Smooth muscle cell (in vitro differentiated cells): ENCODE measurements at regions not wholly inside any gene's neighbourhood (a gene's known extent, or its start where the extent isn't known, plus 50 kb on each side); places are given as distances from the start of the nearest gene placed in this dataset.

Experiments
- DNase-seq: peaks from one replicate; lab custom pipeline; 2025; ENCODE audit not compliant: unreplicated experiment; lab: John Stamatoyannopoulos, UW
- H2AFZ ChIP-seq: fragments of 200-600 bp; sonication (generic); 2 replicates; pipeline ENCODE4 v1.6.0; 2016; ENCODE audit warnings: antibody characterized with exemption, low read depth, mild to moderate bottlenecking
- H3F3A ChIP-seq: fragments of 200-600 bp; sonication (generic); 2 replicates; pipeline ENCODE4 v1.6.0; 2017; ENCODE audit warnings: antibody characterized with exemption, low read depth
- H3K27ac ChIP-seq: fragments of 200-600 bp; sonication (generic); 2 replicates; pipeline ENCODE4 v1.5.1; 2016; ENCODE audit warnings: low read depth, mild to moderate bottlenecking
- H3K27me3 ChIP-seq: fragments of 200-600 bp; sonication (generic); 2 replicates; pipeline ENCODE4 v1.6.1; 2016; ENCODE audit warnings: low read depth, mild to moderate bottlenecking
- H3K36me3 ChIP-seq: fragments of 200-600 bp; sonication (generic); 2 replicates; pipeline ENCODE4 v1.5.1; 2016; ENCODE audit warnings: low read depth
- H3K4me1 ChIP-seq: fragments of 200-600 bp; sonication (generic); 2 replicates; pipeline ENCODE4 v1.5.1; 2016; ENCODE audit warnings: low read depth
- H3K4me2 ChIP-seq: fragments of 200-600 bp; sonication (generic); 2 replicates; pipeline ENCODE4 v1.6.0; 2016; ENCODE audit warnings: mild to moderate bottlenecking
- H3K4me3 ChIP-seq: fragments of 200-600 bp; sonication (generic); 2 replicates; pipeline ENCODE4 v1.5.1; 2016; ENCODE audit warnings: mild to moderate bottlenecking
- H3K79me2 ChIP-seq: fragments of 200-600 bp; sonication (generic); 2 replicates; pipeline ENCODE4 v1.6.0; 2016; ENCODE audit warnings: low read depth, mild to moderate bottlenecking
- H3K9ac ChIP-seq: fragments of 200-600 bp; sonication (generic); 2 replicates; pipeline ENCODE4 v1.6.0; 2016; ENCODE audit warnings: low read depth
- H3K9me3 ChIP-seq: fragments of 200-600 bp; sonication (generic); replicated peaks from 2 replicates; pipeline ENCODE4 v1.5.1; 2016; ENCODE audit warnings: low read depth
- H4K20me1 ChIP-seq: fragments of 200-600 bp; sonication (generic); 2 replicates; pipeline ENCODE4 v1.6.0; 2016; ENCODE audit warnings: low read depth
- CTCF ChIP-seq: fragments of 200-600 bp; sonication (generic); IDR thresholded peaks from 2 replicates; pipeline ENCODE4 v1.5.1; 2017; ENCODE audit warnings: borderline replicate concordance, mild to moderate bottlenecking, antibody characterized with exemption; ENCODE audit not compliant: insufficient read depth, poor library complexity, severe bottlenecking
- WGBS: methylation state at CpG from one replicate; pipeline ENCODE4 v1.1.7; 2016; ENCODE audit warnings: low lambda C conversion rate; 5-methylcytosine and 5-hydroxymethylcytosine counted together

DNA sequence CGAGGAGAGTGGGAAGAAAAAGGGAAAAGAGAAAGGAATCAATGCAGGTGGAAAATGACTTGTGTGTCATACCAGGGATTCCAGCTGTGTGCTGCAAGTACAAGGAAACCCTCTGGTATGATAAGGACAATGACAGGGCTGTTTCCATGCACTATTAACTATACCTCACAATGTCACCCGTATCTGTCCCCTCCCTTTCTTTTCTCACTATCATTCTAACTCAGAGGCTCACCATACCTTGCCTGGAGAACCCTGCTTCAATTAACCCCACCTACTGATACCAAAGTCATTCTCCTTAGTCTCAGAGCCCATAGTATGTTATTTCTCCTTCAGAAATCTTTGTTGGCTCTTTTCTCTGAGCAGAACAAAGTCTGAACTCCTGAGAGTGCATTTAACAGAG, 236.2 kb upstream of the NREP start:
- H3K4me3 ChIP-seq: no peak overlapping the region
- no peaks in the 10 kb centered on the region for H3K36me3 ChIP-seq
- peaks cover 5% of the 10 kb centered on the region for H3F3A ChIP-seq
- DNase-seq: no peak
- no peaks in the 10 kb centered on the region for H4K20me1 ChIP-seq
- no peaks in the 10 kb centered on the region for H3K4me1 ChIP-seq
- H3K9ac ChIP-seq: no peak overlapping the region
- no peaks in the 10 kb centered on the region for H3K9me3 ChIP-seq
- TF ChIP-seq CTCF: no peak
- H3K27ac ChIP-seq: no peak overlapping the region
- no peak overlapping the region for H2AFZ ChIP-seq
- H3K79me2 ChIP-seq: no peaks in the 10 kb centered on the region
- H3K4me2 ChIP-seq: no peak overlapping the region
- H3K27me3 ChIP-seq: no peaks in the 10 kb centered on the region
- WGBS: 89% methylated on average over 2 of the region's 2 CpGs

DNA sequence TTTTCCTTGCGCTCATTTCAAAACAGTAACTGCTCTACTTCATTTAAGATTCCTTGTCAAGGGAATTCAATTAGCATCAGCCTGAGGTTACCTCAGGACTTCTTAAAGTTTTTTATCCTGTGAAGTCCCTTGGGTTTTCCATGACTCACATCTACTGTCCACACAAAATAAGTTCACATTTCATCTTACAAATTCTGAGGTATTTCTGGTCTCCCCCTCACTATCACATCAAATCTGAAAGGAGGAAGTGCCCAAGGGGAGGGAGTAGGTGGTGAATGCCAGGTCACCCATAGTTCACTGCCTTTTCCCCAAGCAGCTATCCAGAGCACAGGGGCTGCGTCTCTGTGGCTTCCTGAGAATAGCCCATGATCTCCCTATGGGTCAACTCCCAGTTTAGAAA, 227.1 kb upstream of the NREP start:
- Histone ChIP-seq H3K9ac (no peak overlapping the region), H3K79me2 (no peaks in the 10 kb centered on the region), H3K36me3 (no peaks in the 10 kb centered on the region), H3K27me3 (no peaks in the 10 kb centered on the region), H2AFZ (no peak overlapping the region), H4K20me1 (no peaks in the 10 kb centered on the region), H3K4me2 (peak overlapping the region; percentile 0), H3K4me1 (no peaks in the 10 kb centered on the region), H3K4me3 (no peak overlapping the region), H3K9me3 (no peaks in the 10 kb centered on the region), H3K27ac (peak overlapping the region; percentile 36), H3F3A (no peaks in the 10 kb centered on the region)
- 54% methylated on average over 2 of the region's 2 CpGs for WGBS
- DNase-seq: no peak
- no peak for TF ChIP-seq CTCF

DNA sequence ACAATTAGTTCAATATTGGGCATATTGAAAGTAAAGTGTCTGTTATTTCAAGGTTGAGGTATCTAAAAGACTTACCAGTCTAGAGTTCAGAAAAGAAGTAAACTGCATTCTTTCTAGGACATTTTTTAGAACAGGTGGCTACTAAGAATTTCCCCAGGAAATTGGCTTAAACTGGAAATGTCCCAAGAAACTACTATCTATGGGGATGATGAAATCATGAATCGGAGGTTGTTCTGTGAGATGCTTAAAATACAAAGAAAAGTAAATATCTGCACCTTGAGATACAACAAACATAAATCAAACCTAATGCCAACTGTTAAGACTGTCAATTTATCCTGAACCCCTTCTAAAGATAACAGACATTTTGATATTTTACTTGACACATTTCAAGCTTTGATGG, 226.5 kb upstream of the NREP start:
- DNase-seq: no peak
- Histone ChIP-seq H3K9me3 (no peaks in the 10 kb centered on the region), H4K20me1 (no peaks in the 10 kb centered on the region), H3F3A (no peaks in the 10 kb centered on the region), H3K4me1 (no peaks in the 10 kb centered on the region), H2AFZ (no peak overlapping the region), H3K27me3 (no peaks in the 10 kb centered on the region), H3K4me3 (no peak overlapping the region), H3K79me2 (no peaks in the 10 kb centered on the region), H3K36me3 (no peaks in the 10 kb centered on the region), H3K9ac (no peak overlapping the region), H3K27ac (no peak overlapping the region), H3K4me2 (no peak overlapping the region)
- TF ChIP-seq CTCF: no peak
- 97% methylated on average over 1 of the region's 1 CpG for whole genome bisulfite sequencing

DNA sequence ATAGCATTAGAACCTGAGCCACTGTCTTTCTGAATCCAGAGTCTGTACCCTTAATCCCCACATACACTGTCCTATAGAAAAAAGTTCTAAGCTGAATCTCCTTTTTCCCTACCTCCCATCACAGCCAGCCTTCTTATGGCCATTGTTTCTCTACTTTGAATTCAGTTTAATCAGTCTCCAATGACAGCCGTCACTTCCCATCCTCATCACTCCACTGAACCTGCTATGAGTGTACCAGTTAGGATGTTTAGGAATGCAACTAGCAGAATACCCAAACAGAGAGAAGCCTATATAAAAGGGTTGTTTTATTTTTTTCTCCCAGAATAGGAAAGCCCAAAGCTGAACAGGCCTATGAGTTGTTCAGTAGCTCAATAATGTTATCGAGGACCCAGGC, 220.4 kb upstream of the NREP start:
- no peaks in the 10 kb centered on the region for H3K4me1 ChIP-seq
- H3K4me2 ChIP-seq: no peak overlapping the region

More for the DNA sequence above, 220.4 kb upstream of the NREP start:
- no peaks in the 10 kb centered on the region for H3K36me3 ChIP-seq
- H3F3A ChIP-seq: no peaks in the 10 kb centered on the region
- no peaks in the 10 kb centered on the region for H3K27me3 ChIP-seq
- WGBS: 100% methylated on average over 2 of the region's 2 CpGs
- H3K4me3 ChIP-seq: no peak overlapping the region
- no peak overlapping the region for H3K9ac ChIP-seq
- no peak for TF ChIP-seq CTCF
- no peak for DNase-seq
- no peaks in the 10 kb centered on the region for H3K9me3 ChIP-seq
- H2AFZ ChIP-seq: no peak overlapping the region
- no peaks in the 10 kb centered on the region for H4K20me1 ChIP-seq
- H3K79me2 ChIP-seq: no peaks in the 10 kb centered on the region
- no peak overlapping the region for H3K27ac ChIP-seq
